Fibroblast of upper back skin (primary cell): ENCODE measurements at regions not wholly inside any gene's neighbourhood (a gene's known extent, or its start where the extent isn't known, plus 50 kb on each side); places are given as distances from the start of the nearest gene placed in this dataset.

ENCODE experiments used
- DNase-seq: peaks from one replicate; pipeline ENCODE4 v3.0.0-alpha.2; 2013

- DNase-seq, result peak; percentile 46
Observed at GRCh38 chr9:73011181-73011750, 58.4 kb upstream of the ALDH1A1 start.

- DNase-seq, result no peak
Observed at GRCh38 chr9:73009649-73010288, 56.9 kb upstream of the ALDH1A1 start.

- no peak for DNase-seq
Observed at GRCh38 chr9:73007966-73008672, 55.3 kb upstream of the ALDH1A1 start.

GRCh38 chr9:73006986-73007385 lies 54.1 kb upstream of the ALDH1A1 start:
- no peak for DNase-seq
